OCI-LY7 (cell line): ENCODE measurements at regions not wholly inside any gene's neighbourhood (a gene's known extent, or its start where the extent isn't known, plus 50 kb on each side); places are given as distances from the start of the nearest gene placed in this dataset.

Experiments
- BruUV-seq: library from RNA; stranded (reverse); fragments of 400-500 nt; replicated peaks from 2 replicates; lab custom pipeline; 2021; lab: Mats Ljungman, UMichigan
- CTCF ChIA-PET: fragments of 300-600 bp; sonication (Branson Sonifier 250); formaldehyde crosslinking; loops from one replicate; lab custom pipeline; 2022; ENCODE audit warnings: antibody characterized with exemption; ENCODE audit not compliant: unreplicated experiment; lab: Charles Lee
- POLR2A ChIA-PET: fragments of 300-600 bp; sonication (Branson Sonifier 250); formaldehyde crosslinking; loops from one replicate; lab custom pipeline; 2022; ENCODE audit warnings: antibody characterized with exemption; lab: Charles Lee
- DNase-seq: peaks from one replicate; pipeline ENCODE4 v3.0.0-alpha.2; 2015; ENCODE audit warnings: low spot score
- H2AFZ ChIP-seq: fragments of 200-600 bp; sonication (generic), shearing (Covaris generic); 2 replicates; pipeline ENCODE4 v1.6.1; 2014; ENCODE audit warnings: mild to moderate bottlenecking, antibody characterized with exemption, low read length, moderate library complexity
- H3K27ac ChIP-seq: fragments of 200-600 bp; sonication (generic); 2 replicates; pipeline ENCODE4 v1.5.1; 2014; ENCODE audit warnings: mixed run types, low read depth, mild to moderate bottlenecking, moderate library complexity, low read length, inconsistent platforms; ENCODE audit not compliant: poor library complexity, severe bottlenecking
- H3K36me3 ChIP-seq: fragments of 200-600 bp; sonication (generic); 2 replicates; pipeline ENCODE4 v1.6.1; 2014; ENCODE audit warnings: mild to moderate bottlenecking, antibody characterized with exemption, low read length, moderate library complexity, mixed read lengths; ENCODE audit not compliant: insufficient read depth
- H3K4me1 ChIP-seq: fragments of 200-600 bp; sonication (generic); 2 replicates; pipeline ENCODE4 v1.5.1; 2014; ENCODE audit warnings: mild to moderate bottlenecking, low read length; ENCODE audit not compliant: insufficient read depth, poor library complexity, severe bottlenecking
- H3K4me2 ChIP-seq: fragments of 200-600 bp; sonication (generic); 2 replicates; pipeline ENCODE4 v1.6.1; 2014; ENCODE audit warnings: mild to moderate bottlenecking, low read length
- H3K4me3 ChIP-seq: fragments of 200-600 bp; sonication (generic); 2 replicates; pipeline ENCODE4 v1.5.1; 2014; ENCODE audit warnings: mild to moderate bottlenecking, low read depth, low read length; ENCODE audit not compliant: poor library complexity, severe bottlenecking
- H3K79me2 ChIP-seq: fragments of 200-600 bp; sonication (generic); 2 replicates; pipeline ENCODE4 v1.6.1; 2016; ENCODE audit warnings: low read depth, mild to moderate bottlenecking, low read length, moderate library complexity, mixed read lengths; ENCODE audit not compliant: insufficient read depth
- H3K9me2 ChIP-seq: fragments of 200-600 bp; sonication (generic); 2 replicates; pipeline ENCODE4 v1.6.1; 2016; ENCODE audit warnings: mild to moderate bottlenecking, low read length, mixed read lengths; ENCODE audit not compliant: insufficient read depth
- H3K9me3 ChIP-seq: fragments of 200-600 bp; sonication (generic); 2 replicates; pipeline ENCODE4 v1.6.1; 2014; ENCODE audit warnings: mild to moderate bottlenecking, mixed run types, low read length, mixed read lengths
- H4K20me1 ChIP-seq: fragments of 200-600 bp; sonication (generic); 2 replicates; pipeline ENCODE4 v1.6.1; 2014; ENCODE audit warnings: mild to moderate bottlenecking, antibody characterized with exemption, low read length, moderate library complexity, mixed read lengths; ENCODE audit not compliant: insufficient read depth
- CTCF ChIP-seq: fragments of 200-600 bp; sonication (generic); conservative IDR thresholded peaks from 2 replicates; pipeline ENCODE4 v1.5.1; 2014; ENCODE audit warnings: mild to moderate bottlenecking, antibody characterized with exemption, low read length, moderate library complexity, mixed read lengths
- EZH2phosphoT487 ChIP-seq: fragments of 200-600 bp; sonication (generic); IDR thresholded peaks from 2 replicates; pipeline ENCODE4 v1.6.1; 2018; ENCODE audit warnings: low read depth, borderline replicate concordance, mild to moderate bottlenecking, mixed run types, antibody characterized with exemption, low read length, moderate library complexity, mixed read lengths
- intact Hi-C: fragments of 100-400 bp; cut with micrococcal nuclease; formaldehyde crosslinking; loops from one replicate; pipeline ENCODE4 v1.10.0; 2022; ENCODE audit not compliant: unreplicated experiment

- Histone ChIP-seq H3K79me2 (no peaks in the 10 kb centered on the region), H3K9me3 (no peaks in the 10 kb centered on the region), H3K36me3 (no peaks in the 10 kb centered on the region), H2AFZ (no peak overlapping the region), H3K27ac (no peak overlapping the region), H3K4me2 (no peak overlapping the region), H3K4me3 (no peak overlapping the region), H4K20me1 (no peaks in the 10 kb centered on the region), H3K9me2 (no peaks in the 10 kb centered on the region), H3K4me1 (no peaks in the 10 kb centered on the region)
- no peak for DNase-seq
- BruUV-seq = no TSS peak
- intact Hi-C loops = no loop called here
- TF ChIP-seq EZH2phosphoT487 (no peak), CTCF (no peak)
- CTCF ChIA-PET = no interaction called here
- POLR2A ChIA-PET = no interaction called here
Observed at GRCh38 chr4:126051689-126052424, 737.1 kb downstream of the FAT4 start.

DNA sequence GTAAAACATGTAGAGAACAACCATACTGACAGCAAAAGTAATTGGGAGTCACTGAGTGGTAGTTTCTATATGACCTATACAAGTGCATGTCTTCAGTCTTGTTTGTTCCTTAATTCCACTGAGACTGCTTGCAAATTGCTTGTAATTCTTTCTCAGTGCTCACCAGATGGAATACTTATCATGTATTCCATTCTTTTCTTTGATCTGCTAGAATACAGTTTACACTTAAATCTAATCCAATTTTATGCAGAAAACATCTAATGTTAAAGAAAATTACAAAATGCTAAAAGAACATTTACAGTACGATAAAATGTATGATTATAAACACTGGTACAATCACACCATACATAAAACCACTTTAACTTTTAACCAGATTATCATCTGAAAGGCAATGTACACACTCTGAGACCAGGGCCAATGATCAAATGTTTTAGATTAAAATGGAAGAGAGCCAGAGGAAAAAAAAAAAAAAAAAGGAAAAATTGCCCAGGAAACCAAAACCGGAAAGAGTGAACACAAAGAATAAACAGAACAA is 741.4 kb downstream of the FAT4 start:
- Histone ChIP-seq H4K20me1 (no peaks in the 10 kb centered on the region), H3K9me2 (no peaks in the 10 kb centered on the region), H3K79me2 (no peaks in the 10 kb centered on the region), H3K4me2 (no peak overlapping the region), H2AFZ (no peak overlapping the region), H3K27ac (no peak overlapping the region), H3K4me1 (no peaks in the 10 kb centered on the region), H3K36me3 (no peaks in the 10 kb centered on the region), H3K9me3 (no peaks in the 10 kb centered on the region), H3K4me3 (no peak overlapping the region)
- DNase-seq = no peak
- intact Hi-C loops = no loop called here
- no peak for TF ChIP-seq EZH2phosphoT487
- TF ChIP-seq CTCF = no peak
- CTCF ChIA-PET = no interaction called here
- BruUV-seq = no TSS peak
- POLR2A ChIA-PET = no interaction called here

DNA sequence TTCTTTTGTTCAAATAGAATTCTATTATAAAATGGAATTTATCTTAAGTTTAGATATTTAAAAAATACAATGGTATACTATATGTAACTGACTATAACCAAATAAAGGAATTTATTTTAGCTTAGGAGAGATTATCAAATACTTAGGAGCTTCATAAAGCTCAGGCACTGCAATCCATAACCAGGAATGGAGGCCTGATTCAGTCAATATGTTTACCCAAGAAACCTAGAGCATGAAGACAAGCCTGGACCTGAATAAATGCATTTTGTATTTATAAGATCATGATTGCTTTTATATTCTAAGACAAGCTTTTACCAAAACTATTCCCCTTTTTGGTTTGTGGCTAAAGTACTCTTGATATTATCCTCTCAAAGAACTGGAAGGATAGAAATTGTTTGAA is 742.6 kb downstream of the FAT4 start:
- H2AFZ ChIP-seq = no peak overlapping the region
- POLR2A ChIA-PET = no interaction called here
- H3K27ac ChIP-seq = no peak overlapping the region

More for the DNA sequence above, 742.6 kb downstream of the FAT4 start:
- Histone ChIP-seq H3K4me2 (no peak overlapping the region), H3K9me3 (no peaks in the 10 kb centered on the region), H3K79me2 (no peaks in the 10 kb centered on the region), H3K4me3 (no peak overlapping the region), H3K36me3 (no peaks in the 10 kb centered on the region), H4K20me1 (no peaks in the 10 kb centered on the region), H3K9me2 (no peaks in the 10 kb centered on the region), H3K4me1 (no peaks in the 10 kb centered on the region)
- TF ChIP-seq EZH2phosphoT487 (no peak), CTCF (no peak)
- intact Hi-C loops = no loop called here
- DNase-seq = no peak
- no TSS peak for BruUV-seq
- CTCF ChIA-PET = no interaction called here
